GM12891 (cell line): ENCODE measurements at regions not wholly inside any gene's neighbourhood (a gene's known extent, or its start where the extent isn't known, plus 50 kb on each side); places are given as distances from the start of the nearest gene placed in this dataset.

Source experiments
- POLR2A ChIP-seq: IDR thresholded peaks from 2 replicates; pipeline ENCODE4 v1.6.1; 2011; ENCODE audit warnings: low read depth, low read length, control low read depth
- POLR2AphosphoS5 ChIP-seq: IDR thresholded peaks from 2 replicates; pipeline ENCODE4 v1.6.1; 2011; ENCODE audit warnings: low read depth, low read length, control low read depth
- TAF1 ChIP-seq: IDR thresholded peaks from 2 replicates; pipeline ENCODE4 v1.6.1; 2011; ENCODE audit warnings: low read depth, low read length, control low read depth

DNA sequence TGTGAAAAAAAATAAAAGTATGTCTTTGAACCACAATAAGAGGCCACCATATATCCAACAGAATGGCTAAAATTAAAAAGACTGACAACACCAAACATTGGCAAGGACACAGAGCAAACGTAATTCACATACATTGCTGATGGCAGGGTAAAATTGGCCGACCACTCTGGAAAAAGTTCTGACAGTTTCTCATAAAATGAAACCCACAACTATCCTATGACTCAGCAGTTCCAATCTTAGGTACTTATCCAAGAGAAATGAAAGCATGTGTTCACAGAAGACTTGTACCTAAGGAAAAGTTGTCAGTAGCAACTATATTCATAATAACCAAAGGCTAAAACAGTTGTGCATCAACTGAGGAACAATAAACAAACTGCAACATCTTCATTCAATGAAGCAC lies 357.3 kb upstream of the XYLT1 start:
- TF ChIP-seq POLR2AphosphoS5 (no peak), POLR2A (no peak), TAF1 (no peak)
